Breast epithelium (tissue), 4 donors: ENCODE measurements at regions not wholly inside any gene's neighbourhood (a gene's known extent, or its start where the extent isn't known, plus 50 kb on each side); places are given as distances from the start of the nearest gene placed in this dataset.
A peak's percentile ranks its signal among the peaks of the same experiment; 100 is the strongest.

Experiments used
- DNase-seq, 2 donors: peaks; one replicate each; pipeline ENCODE4 v3.0.0-alpha.2; 2019; ENCODE audit warnings: low spot score in 2 of 2
- H3K27ac ChIP-seq, 2 donors: fragments of 200-600 bp; sonication (generic) in 1 of 2; one replicate each; pipeline ENCODE4 v1.5.1; 2016 to 2019; ENCODE audit warnings: mild to moderate bottlenecking in 1 of 2
- H3K27me3 ChIP-seq, 2 donors: fragments of 200-600 bp; sonication (generic) in 1 of 2; one replicate each; pipeline versions ENCODE4 v1.5.1 to v1.6.0; 2017 to 2019; ENCODE audit warnings: control low read depth in 1 of 2, mild to moderate bottlenecking in 1 of 2
- H3K36me3 ChIP-seq: fragments of 200-600 bp; one replicate; pipeline ENCODE4 v1.5.1; 2019
- H3K4me1 ChIP-seq, 2 donors: fragments of 200-600 bp; sonication (generic); one replicate each; pipeline ENCODE4 v1.5.1; 2016 to 2019; ENCODE audit warnings: control low read depth in 1 of 2
- H3K4me3 ChIP-seq, 3 donors: fragments of 200-600 bp; sonication (generic); 1 replicate in 2 of 3; 2 replicates in 1 of 3; pipeline ENCODE4 v1.5.1; 2016 to 2019; ENCODE audit warnings: mild to moderate bottlenecking in 3 of 3, moderate library complexity in 2 of 3
- H3K9me3 ChIP-seq, 2 donors: fragments of 200-600 bp; sonication (generic) in 1 of 2; one replicate each; pipeline ENCODE4 v1.5.1; 2016 to 2019; ENCODE audit warnings: control low read depth in 1 of 2
- POLR2A ChIP-seq: fragments of 450-650 bp; IDR thresholded peaks from one replicate; pipeline ENCODE4 v1.6.1; 2016; ENCODE audit warnings: antibody characterized with exemption, mild to moderate bottlenecking, moderate library complexity
- POLR2AphosphoS5 ChIP-seq, 3 donors: sonication (generic); formaldehyde crosslinking; IDR thresholded peaks; one replicate each; pipeline ENCODE4 v1.6.1; 2017; ENCODE audit warnings: antibody characterized with exemption in 3 of 3
- intact Hi-C: fragments of 100-400 bp; cut with DNase I; formaldehyde crosslinking; loops from one replicate; pipeline ENCODE4 v1.15.1; 2023; ENCODE audit warnings: low total_unique reads
- TF ChIP-seq, protein P1 (sequence below), 3 donors: fragments of 450-650 bp; IDR thresholded peaks; one replicate each; pipeline ENCODE4 v1.5.1; 2016 to 2017; ENCODE audit warnings: antibody characterized with exemption in 3 of 3, mild to moderate bottlenecking in 3 of 3, moderate library complexity in 3 of 3

DNA sequence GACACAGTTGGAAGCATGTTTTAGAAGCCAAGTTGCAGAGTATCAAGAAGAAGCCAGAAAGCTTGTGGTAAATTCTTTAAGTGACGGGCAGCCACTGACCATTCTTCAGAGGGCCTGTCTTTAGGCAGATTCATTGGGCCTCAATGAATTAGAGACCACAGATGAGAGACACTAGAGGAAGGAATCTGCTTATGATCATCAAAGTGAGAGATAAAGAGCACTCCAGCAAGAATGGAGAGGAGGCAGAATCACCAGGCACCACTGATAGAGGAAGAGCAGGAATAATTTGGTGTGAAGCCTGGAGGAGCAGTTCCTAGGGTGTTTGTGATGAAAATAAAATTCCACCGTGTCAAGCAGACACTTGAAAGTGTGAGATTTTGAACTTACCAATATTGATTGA lies 365.9 kb upstream of the SLC30A5 start:
- TF ChIP-seq POLR2AphosphoS5 (IDR thresholded peaks at IDR 0.05) = no peak
- no peak for TF ChIP-seq POLR2A
- TF ChIP-seq, protein P1, sequence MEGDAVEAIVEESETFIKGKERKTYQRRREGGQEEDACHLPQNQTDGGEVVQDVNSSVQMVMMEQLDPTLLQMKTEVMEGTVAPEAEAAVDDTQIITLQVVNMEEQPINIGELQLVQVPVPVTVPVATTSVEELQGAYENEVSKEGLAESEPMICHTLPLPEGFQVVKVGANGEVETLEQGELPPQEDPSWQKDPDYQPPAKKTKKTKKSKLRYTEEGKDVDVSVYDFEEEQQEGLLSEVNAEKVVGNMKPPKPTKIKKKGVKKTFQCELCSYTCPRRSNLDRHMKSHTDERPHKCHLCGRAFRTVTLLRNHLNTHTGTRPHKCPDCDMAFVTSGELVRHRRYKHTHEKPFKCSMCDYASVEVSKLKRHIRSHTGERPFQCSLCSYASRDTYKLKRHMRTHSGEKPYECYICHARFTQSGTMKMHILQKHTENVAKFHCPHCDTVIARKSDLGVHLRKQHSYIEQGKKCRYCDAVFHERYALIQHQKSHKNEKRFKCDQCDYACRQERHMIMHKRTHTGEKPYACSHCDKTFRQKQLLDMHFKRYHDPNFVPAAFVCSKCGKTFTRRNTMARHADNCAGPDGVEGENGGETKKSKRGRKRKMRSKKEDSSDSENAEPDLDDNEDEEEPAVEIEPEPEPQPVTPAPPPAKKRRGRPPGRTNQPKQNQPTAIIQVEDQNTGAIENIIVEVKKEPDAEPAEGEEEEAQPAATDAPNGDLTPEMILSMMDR (IDR thresholded peaks at IDR 0.05) = no peak

DNA sequence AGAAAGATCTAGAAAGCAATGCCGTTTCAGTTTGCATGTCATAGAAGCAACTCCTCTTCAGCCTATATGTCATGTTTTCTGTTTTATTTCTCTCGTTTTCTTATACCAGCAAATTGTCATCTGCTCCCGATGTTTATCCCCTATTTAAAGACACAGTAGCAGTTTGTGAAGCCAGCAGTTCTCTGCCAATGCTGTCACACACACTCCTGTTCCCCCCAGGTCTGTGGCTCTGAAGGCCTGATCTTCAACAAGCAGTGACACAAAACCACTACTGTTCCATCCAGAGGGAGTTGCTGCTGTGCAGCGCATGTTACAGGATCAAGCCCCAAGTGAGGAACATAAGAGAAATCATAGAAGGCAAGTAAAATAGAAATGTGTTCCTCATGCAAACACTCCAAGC lies 364.1 kb upstream of the SLC30A5 start:
- DNase-seq = no peak
- no peaks in the 10 kb centered on the region for H3K36me3 ChIP-seq
- no peaks in the 10 kb centered on the region for H3K27me3 ChIP-seq
- no peaks in the 10 kb centered on the region for H3K4me1 ChIP-seq
- no peak for TF ChIP-seq POLR2AphosphoS5 (IDR thresholded peaks at IDR 0.05)
- TF ChIP-seq, protein P1 (IDR thresholded peaks at IDR 0.05) = no peak
- TF ChIP-seq POLR2A = no peak
- H3K27ac ChIP-seq = no peak overlapping the region
- intact Hi-C loops = loop anchor here (5.0 kb wide), 1 partner anchor 197 kb away; no protein-coding TSS in a partner anchor
- no peaks in the 10 kb centered on the region for H3K9me3 ChIP-seq
- no peak overlapping the region for H3K4me3 ChIP-seq

More for the DNA sequence above, 365.9 kb upstream of the SLC30A5 start:
- Histone ChIP-seq H3K27ac (no peak overlapping the region), H3K4me3 (no peak overlapping the region), H3K27me3 (no peaks in the 10 kb centered on the region), H3K9me3 (no peaks in the 10 kb centered on the region), H3K36me3 (no peaks in the 10 kb centered on the region), H3K4me1 (no peaks in the 10 kb centered on the region)
- intact Hi-C loops = loop anchor here (5.0 kb wide), 1 partner anchor 196 kb away; no protein-coding TSS in a partner anchor
- DNase-seq = no peak

DNA sequence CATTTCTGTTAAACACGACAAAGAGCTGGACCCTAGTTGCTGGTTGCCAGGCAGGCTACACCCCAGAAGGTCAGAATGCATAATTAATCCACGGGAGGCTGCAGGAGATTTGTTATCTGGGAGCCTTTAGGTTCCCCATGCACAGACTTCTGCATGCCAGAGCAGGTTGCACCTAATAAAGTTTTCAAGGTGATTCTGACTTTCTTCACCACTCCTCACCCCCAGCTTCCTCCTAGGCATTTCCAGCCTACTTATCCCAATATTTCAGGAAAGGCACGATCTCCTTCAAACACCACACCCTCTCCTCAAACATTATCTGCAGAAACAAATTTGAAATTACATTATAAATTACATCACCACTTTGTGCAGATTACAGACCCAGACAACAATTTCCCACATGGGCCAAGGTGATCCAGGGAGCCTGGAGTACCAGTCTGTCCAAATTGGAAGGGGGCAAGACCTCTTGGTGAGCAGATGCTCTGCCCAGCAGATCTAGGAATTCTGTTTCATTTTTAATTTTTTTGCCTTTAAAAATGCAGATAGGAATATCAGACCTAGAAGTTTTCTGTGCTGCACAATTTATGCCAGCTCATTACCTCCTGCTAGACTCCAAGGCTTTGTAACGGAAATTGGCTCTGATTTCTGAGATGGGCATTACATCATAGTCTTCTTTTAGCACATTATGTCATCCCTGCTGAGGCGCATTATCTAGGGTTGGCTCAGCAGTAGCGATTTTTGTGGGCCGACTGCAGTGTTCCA lies 363.4 kb upstream of the SLC30A5 start:
- TF ChIP-seq POLR2A = no peak
- TF ChIP-seq POLR2AphosphoS5 (IDR thresholded peaks at IDR 0.05) = peak in 1 of 3 donors; percentile 45
- TF ChIP-seq, protein P1 (IDR thresholded peaks at IDR 0.05) = peak in 1 of 3 donors; percentile 19
- intact Hi-C loops = no loop called here
- H3K9me3 ChIP-seq = no peaks in the 10 kb centered on the region

DNA sequence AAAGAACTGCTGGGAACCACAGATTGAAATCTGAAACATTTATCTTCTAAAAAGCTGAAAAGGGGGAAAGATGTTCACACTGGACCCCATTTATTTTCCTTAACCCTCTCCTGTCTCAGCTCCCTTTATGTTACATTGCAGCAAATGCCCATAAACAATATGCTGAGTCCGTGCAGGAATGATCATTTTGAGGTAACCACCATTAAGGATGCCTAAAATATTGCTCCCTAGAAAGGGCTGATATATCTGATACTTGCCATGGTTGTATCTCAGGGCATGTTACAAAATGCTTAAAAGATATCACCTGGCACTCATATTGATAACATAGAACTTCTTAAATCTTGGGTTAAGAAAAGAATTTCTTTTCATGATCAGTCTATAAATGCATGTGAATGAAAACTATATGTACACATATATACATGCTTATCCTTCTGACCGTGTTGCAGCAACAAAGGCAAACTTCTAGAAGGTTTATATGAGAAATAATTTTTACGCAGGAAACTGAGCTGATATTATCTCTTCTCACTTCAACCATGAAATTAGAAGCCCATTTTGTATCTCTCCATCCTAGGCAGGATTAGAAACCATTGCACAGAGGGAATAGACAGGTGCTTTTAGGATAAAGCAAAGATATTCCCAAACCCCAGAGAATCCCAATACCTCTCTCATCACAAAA lies 362.7 kb upstream of the SLC30A5 start:
- Histone ChIP-seq H3K36me3 (no peaks in the 10 kb centered on the region), H3K9me3 (no peaks in the 10 kb centered on the region), H3K27me3 (no peaks in the 10 kb centered on the region), H3K27ac (peak overlapping the region; percentile 20 to 40), H3K4me3 (no peak overlapping the region), H3K4me1 (no peaks in the 10 kb centered on the region)
- no peak for DNase-seq
- TF ChIP-seq, protein P1 (IDR thresholded peaks at IDR 0.05) = peak in 1 of 3 donors; percentile 4
- TF ChIP-seq POLR2AphosphoS5 (IDR thresholded peaks at IDR 0.05) (no peak), POLR2A (no peak)
- intact Hi-C loops = no loop called here

More for the DNA sequence above, 363.4 kb upstream of the SLC30A5 start:
- no peaks in the 10 kb centered on the region for H3K27me3 ChIP-seq
- H3K27ac ChIP-seq = peak overlapping the region; percentile 20 to 40
- no peaks in the 10 kb centered on the region for H3K4me1 ChIP-seq
- peak in 1 of 2 donors; percentile 60 for DNase-seq
- H3K4me3 ChIP-seq = no peak overlapping the region
- no peaks in the 10 kb centered on the region for H3K36me3 ChIP-seq

DNA sequence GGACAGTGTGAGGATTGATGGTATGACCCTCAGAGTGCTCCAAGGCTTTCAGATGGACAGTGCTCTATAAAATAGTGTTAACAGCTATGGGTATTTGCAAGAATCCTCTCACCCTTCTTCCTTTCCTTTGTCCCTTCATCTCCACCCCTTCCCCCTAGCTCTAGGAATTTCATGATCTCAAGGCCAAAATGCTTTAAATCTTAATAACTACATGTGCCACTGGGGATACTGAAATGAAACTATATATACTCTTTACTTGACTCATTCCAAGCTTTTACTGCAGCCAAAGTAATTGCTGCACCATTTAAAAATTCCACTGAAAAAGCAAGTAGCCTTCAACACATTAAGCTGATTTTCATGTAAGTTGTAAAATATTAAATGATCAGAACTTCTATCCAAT lies 361.6 kb upstream of the SLC30A5 start:
- H3K4me3 ChIP-seq = no peak overlapping the region
- no peaks in the 10 kb centered on the region for H3K9me3 ChIP-seq
- H3K27ac ChIP-seq = no peak overlapping the region
- intact Hi-C loops = no loop called here
- H3K36me3 ChIP-seq = no peaks in the 10 kb centered on the region
- no peaks in the 10 kb centered on the region for H3K27me3 ChIP-seq
- no peak for DNase-seq
- H3K4me1 ChIP-seq = no peaks in the 10 kb centered on the region
- TF ChIP-seq, protein P1 (IDR thresholded peaks at IDR 0.05) = no peak
